Adrenal gland (tissue), 5 donors: ENCODE measurements at regions not wholly inside any gene's neighbourhood (a gene's known extent, or its start where the extent isn't known, plus 50 kb on each side); places are given as distances from the start of the nearest gene placed in this dataset.

Experiments used
- POLR2A ChIP-seq, 2 donors: fragments of 450-650 bp; IDR thresholded peaks; one replicate each; pipeline ENCODE4 v1.6.1; 2017; ENCODE audit warnings: antibody characterized with exemption in 2 of 2, mild to moderate bottlenecking in 2 of 2, moderate library complexity in 1 of 2
- TF ChIP-seq, protein P1 (sequence below), 6 experiments: fragments of 450-650 bp in 4 of 6; fragments of 200-600 bp in 2 of 6; sonication (generic) in 1 of 6; IDR thresholded peaks; 1 replicate in 5 of 6; 2 replicates in 1 of 6; pipeline versions ENCODE4 v1.5.1 to v1.8.0; 2016 to 2021; ENCODE audit warnings: antibody characterized with exemption in 6 of 6, mild to moderate bottlenecking in 2 of 6, moderate library complexity in 1 of 6
- donor health status: DM: no; HTN: no; CAD: no.

DNA sequence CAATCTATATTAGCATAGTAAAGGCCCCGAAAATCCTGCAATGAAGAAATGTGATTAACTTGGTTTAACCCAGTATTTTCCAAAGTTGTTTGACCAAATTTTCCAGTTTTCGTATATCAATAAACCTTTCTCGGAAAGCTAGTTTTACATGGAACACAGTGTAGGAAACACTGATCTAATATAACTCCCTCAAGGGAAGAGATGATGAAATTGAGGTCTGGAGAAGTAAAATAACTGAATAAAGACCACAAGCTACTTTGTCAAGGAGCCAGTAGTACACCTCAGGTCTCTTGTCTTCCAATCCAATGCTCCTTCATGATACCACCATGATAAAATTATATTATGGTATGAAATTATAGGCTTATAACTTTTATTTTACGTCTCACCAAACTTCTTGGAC lies 118.1 kb upstream of the TARS1 start:
- TF ChIP-seq, protein P1, sequence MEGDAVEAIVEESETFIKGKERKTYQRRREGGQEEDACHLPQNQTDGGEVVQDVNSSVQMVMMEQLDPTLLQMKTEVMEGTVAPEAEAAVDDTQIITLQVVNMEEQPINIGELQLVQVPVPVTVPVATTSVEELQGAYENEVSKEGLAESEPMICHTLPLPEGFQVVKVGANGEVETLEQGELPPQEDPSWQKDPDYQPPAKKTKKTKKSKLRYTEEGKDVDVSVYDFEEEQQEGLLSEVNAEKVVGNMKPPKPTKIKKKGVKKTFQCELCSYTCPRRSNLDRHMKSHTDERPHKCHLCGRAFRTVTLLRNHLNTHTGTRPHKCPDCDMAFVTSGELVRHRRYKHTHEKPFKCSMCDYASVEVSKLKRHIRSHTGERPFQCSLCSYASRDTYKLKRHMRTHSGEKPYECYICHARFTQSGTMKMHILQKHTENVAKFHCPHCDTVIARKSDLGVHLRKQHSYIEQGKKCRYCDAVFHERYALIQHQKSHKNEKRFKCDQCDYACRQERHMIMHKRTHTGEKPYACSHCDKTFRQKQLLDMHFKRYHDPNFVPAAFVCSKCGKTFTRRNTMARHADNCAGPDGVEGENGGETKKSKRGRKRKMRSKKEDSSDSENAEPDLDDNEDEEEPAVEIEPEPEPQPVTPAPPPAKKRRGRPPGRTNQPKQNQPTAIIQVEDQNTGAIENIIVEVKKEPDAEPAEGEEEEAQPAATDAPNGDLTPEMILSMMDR (IDR thresholded peaks at IDR 0.05), result no peak
- no peak for TF ChIP-seq POLR2A (IDR thresholded peaks at IDR 0.05)
